Activated T-cell treated with anti-CD3 and anti-CD28 coated beads for 4 hours (primary cell): ENCODE measurements at regions not wholly inside any gene's neighbourhood (a gene's known extent, or its start where the extent isn't known, plus 50 kb on each side); places are given as distances from the start of the nearest gene placed in this dataset.

ENCODE experiments used
- DNase-seq: peaks from one replicate; pipeline ENCODE4 v3.0.0-alpha.2; 2020

DNA sequence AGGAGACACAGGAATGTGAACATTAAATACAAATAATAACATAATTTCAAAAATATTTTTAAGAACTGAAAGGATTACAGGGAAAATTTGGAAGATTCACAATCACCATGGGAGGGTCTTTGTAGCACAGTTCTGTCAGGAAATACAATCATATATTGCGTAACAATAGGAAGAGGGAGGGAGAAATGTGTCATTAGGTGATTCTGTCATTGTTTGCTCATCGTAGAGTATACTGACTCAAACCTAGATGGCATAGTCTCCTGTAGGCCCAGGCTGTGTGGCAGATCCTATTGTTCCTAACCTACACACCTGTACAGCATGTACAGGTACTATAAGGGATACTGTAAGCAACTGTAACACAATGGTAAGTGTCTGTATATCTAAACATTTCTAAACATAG is 330.4 kb downstream of the BRD1 start:
- no peak for DNase-seq

DNA sequence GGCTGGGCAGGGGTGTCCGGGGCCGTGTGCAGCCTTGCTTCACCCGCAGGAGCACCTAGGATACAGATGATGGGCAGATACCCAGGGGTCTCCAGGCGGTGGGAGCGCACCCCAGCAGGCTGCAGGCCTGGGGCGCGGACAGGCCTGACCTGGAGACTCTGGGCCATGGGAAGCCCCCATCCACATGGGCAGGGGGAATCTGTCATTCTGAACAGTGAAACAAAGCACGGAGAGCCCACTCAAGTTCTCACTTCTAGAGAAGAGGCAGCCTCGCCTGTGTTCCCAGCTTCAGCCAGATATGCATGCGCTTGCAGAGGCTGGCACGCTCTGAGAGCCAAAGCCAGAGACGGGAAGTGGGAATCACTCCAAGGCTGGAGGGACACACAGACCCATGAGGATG is 333.1 kb downstream of the BRD1 start:
- DNase-seq: no peak

DNA sequence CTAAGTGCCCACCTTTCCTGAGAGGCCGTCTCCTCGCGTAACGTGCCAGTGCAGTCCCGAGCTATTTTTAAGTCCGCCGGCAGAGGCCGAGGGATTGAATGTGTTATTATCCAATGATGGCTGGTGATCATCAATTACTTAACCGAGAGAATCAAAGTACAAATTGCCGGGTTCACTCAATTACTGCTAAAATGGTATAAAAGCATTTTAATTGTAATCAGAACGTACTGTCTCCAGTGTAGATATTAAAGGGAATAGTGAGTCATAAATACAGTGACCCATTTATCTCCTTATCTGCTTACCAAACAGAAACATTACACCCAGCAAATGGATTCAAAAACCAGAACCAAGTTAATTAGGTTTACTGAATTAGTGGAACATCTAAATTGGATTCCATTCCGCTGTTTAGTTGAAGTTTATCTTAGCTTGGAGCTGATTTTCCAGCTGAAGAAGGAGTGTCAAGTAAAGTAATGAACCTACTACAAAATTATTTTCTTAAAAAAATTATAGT is 334.9 kb downstream of the BRD1 start:
- DNase-seq: no peak

DNA sequence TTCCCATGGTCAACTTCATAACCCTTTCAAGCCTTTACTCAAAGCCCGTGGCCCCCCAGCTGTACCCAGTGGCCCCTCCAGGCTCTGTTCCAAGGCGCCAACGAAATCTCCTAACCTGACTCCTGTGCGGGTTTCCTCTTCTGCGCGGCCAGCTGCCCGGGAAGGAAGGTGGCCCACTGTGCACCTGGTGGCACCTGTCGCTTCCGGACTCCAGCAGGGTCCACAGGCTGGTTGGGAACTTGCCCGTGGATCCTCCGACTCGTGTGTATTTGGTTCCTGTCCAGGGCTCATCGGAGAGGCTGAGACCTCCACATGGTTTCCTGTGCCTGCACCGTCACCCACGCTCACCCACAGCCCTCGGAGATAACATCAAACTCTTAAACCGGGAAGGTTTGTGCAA is 335.4 kb downstream of the BRD1 start:
- no peak for DNase-seq

DNA sequence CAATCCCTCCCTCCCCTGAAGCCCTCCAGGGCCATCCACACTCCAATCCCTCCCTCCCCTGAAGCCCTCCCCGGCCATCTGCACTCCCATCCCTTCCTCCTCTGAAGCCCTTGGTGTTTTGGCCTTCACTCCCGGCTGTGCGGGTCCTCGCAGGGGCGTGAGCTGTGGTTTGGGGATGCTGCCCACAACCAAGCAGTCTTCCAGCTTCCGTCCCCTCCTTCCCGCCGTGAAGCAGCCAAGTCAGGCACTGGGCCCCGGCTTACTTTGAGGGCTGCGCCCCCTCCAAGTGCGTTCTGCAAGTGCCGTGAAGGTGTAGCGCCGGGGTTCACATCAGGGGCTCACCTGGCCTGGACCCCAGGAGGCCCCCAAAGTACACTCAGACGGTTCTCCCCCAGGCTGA is 335.9 kb downstream of the BRD1 start:
- DNase-seq: no peak

DNA sequence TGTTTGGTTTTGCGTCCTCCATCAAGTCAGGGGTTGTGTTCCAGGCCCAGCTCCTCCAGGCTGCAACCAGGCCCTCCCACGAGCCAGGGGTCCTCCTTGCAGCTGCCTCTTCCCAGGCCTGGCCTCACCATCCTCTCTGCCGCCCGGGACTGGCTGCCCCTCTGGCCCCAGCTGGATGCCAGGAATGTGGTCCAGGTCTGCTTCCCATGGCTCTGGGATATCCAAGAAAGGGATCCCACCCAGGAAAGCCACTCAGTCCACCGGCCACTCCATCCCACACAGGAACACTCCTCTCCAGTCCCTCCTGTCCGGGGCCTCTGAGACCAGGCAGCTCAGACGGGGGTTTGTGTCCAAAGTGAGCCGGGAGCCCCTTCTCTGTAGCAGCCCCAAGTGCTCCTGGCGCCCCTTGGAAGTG is 336.4 kb downstream of the BRD1 start:
- DNase-seq: no peak

DNA sequence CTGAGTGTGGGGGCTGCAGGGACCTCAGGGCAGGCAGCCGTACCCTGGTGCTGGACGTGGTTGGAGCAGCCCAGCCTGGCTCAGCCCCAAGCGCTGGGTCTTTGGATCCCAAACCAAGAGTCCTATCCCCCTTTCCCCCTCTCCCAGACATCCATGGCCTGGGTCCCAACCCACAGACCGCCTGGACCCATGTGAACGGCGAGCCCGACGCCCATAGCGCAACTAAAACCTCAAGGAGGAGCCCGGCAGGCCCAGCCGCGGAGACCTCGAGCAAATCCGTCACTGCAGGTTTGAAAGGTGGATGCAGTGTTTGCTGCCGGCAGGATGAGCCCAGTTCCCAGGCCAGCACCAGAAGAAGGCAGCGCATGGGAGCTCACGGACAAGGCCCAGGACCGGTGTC is 337.0 kb downstream of the BRD1 start:
- DNase-seq: no peak

DNA sequence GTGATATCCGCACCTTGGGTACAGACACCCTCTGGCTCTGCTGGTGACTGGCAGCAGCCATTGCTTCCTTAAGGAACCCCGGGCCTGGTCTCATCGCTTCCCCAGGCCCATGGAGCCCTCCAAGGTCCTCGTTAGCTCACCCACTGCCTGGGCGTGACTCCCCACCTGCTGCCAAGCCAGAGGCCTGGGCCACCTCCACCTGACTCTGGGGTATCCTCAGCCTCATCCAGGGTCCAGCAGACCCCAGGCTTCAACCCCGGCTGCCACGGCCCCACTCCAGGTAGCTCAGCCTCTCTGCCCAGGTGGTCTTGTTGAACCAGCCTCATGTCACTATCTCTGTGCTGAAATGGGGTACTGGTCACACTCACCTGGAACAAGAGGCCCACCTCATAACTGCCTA is 337.9 kb downstream of the BRD1 start:
- DNase-seq: no peak

DNA sequence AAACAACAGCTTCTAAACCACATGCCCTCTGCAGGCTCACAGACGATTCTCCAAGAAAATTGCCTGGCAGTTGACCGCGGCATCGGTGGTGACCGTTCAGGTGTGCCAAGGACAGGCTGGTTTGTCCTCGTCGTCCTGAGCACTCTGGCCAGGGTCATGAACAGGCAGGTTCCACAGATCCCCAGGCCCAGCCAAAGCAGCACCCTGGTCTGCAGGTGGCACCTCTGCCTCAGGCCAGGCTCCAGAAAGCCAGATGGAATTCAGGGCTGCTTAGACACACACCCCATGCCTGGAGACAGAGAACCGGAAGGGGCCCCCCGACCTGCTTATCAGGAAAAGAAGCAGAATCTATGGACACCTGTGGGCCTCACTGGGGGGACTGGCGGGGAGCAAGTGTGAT is 338.7 kb downstream of the BRD1 start:
- DNase-seq: no peak

DNA sequence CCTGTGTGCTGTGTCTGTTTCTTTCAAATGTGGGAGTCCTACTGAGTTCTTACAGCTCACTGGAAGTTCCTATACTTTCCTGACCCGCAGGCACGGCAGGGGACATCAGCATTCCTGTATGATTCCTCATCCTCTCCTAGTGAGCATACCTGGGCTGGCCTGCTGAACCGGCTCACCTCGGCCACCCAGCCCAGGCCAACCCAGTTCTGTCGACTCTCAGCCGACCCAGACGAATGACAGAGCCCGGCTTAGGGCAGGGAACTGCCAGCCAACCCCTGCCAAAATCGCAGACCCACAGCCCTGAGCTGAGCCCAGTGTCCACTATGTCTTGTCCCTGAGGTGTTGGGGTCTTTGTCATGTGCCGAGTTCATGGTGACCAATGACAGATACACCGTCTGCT is 339.7 kb downstream of the BRD1 start:
- DNase-seq: no peak

DNA sequence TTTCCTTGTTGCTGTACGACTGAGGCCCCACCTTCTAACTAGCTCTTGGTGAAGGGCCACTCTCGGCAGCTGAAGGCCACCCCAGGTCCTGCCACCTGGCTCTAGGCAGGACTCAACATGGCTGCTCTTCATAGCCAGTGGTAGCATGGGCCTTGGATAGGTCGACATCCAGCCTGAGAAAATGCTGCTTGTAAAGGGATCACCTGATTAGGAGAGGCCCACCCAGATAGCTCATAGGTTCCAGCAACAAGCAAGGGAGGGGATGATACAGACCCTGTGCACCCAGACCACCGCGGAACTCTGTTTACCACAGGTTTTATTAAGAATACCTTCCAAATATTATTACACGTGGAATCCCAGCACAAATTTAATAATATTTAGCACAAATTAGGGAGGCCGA is 341.4 kb downstream of the BRD1 start:
- no peak for DNase-seq

DNA sequence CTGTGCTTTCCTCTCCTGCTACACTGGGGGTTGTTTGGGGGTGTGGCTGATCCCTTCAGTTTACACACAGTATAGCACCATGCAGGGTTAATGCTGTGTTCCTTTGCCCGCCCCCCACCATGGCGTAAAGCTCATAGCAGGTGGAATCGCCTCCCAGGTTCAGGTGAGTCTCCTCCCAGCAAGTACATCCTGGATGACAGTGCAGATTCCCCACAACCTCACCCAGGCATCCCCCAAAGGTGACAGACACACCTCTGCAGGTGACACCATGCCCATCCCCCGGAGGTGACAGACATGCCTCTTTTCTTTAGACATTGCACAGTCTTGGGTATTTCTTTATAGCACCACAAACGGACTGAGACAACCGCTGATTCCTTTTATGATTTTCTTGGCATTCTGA is 343.7 kb downstream of the BRD1 start:
- DNase-seq: no peak

DNA sequence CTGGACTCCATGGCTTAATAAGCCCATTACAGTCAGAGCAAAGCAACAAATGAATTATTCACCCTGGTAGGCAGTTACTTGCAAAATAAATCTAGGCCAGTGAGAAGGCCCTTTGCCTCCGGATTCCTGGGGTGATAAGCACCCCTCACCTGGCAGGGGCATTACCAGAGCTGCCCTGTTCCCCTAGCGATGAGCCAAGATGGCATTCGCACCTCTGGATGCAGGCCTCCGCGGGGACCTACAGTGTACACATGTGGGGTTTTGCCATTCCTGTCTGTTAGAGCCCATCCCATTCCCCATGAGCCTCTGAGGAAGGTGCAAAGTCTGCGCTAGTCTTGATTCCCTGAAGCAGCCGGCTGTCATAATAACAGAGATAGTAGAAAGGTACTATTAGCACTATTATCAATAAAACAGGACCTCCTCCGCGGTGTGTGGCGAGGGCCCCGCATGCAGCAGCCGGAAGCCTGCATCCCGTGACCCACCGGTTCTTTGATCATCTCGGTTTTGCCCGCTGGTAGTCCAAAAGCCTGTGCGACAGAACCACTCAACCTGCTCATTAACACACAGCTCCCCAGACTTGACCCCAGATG is 344.3 kb downstream of the BRD1 start:
- DNase-seq: no peak

DNA sequence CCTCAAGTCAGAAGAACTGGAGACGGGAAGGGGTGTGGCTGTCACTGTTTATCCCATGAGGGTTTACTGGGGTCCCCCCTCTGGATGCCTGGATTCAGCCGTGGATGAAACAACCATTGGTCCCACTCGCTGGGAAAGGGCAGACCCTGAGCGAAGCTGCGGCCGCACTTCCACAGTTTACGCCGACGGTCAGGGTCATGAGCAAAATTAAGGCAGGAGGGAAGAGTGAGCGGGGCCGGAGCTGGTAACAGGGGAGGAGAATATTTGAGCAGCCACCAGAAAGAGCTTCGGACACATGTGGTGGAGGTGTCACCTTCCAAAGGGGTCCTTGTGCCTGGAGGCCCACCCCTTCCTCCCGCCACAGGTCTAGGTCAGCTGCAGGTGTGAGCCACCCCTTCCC is 344.9 kb downstream of the BRD1 start:
- no peak for DNase-seq

DNA sequence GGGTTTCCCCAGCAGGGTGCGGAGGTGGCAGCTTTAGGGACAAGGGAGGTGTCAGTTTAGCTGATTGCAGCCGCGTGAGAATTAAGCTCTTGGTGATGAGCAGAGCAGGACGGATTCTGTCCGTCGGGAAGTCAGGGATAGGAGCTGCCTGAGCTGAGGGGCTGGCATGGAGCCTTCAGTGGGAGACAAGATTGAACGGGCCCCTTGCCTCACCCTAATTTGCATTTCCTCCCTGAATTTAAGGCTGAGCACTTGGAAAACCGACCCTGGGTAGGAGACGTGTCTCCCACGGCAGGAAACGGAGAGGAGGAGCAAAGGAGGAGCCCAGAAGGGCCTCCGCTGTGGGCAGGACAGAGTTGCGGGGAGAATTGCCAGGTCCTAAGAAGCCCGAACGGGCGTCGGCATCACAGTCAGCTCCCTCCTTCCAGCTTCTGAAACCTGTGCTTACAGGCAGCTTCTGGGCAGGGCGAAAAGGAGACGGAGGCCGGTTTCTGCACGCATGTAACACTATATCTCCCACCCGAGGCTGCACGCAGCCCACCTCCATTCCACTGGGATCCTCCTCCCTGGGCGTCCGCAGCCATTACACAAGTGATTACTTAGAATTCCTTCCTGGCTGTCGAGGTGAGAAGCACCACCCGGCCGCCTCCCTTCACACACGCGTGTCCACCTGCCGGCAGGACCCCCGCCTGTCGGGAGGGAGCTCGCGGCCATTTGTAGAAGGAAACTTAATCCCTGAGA is 345.8 kb downstream of the BRD1 start:
- DNase-seq: no peak

DNA sequence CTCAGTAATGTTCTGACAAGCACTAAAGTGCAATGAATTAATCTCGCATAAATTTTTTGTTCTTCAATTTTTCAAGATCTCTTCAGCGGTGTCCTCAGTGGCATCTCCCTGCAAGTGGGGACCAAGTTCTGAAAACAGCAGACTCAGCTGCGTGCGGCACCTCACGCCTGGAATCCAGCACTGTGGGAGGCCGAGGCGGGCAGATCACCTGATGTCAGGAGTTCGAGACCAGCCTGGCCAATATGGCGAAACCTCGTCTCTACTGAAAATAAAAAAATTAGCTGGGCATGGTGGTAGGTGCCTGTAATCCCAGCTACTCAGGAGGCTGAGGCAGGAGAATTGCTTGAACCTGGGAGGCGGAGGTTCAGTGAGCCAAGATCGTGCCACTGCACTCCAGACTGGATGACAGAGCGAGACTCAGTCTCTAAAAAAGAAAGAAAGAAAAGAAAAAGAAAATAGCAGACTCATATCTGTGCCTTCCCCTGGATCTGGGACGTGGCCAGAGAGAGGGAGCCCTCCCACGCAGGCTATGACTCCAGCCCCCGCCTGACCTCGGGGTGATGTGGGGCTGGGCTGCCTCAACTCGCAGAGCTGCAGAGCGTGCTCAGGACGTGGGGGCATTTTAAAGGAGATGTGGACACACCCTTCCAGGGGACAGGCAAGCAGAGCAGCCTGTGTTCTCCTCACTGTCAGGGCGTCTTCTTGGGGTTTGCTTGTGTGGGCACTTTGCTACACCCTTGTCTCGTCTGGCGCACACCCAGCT is 346.6 kb downstream of the BRD1 start:
- no peak for DNase-seq

DNA sequence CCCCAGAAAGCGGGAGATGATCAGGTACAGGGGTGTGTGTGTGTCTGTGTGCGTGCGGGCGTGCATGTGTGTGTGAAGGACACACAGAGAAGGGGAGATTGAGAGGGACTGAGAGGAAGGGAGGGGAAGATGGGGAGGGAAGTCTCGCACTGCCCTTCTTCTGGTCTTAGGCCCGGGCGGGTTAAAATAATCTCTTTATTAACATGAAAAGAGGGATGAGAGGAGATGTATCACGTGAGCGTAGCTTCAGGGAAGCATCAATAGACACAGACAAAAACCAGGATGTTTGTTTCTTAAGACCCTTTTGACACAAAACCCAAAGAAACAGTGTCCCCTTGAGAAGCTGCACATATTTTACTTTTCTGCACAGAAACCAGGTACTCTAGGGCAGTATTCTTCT is 347.3 kb downstream of the BRD1 start:
- no peak for DNase-seq

DNA sequence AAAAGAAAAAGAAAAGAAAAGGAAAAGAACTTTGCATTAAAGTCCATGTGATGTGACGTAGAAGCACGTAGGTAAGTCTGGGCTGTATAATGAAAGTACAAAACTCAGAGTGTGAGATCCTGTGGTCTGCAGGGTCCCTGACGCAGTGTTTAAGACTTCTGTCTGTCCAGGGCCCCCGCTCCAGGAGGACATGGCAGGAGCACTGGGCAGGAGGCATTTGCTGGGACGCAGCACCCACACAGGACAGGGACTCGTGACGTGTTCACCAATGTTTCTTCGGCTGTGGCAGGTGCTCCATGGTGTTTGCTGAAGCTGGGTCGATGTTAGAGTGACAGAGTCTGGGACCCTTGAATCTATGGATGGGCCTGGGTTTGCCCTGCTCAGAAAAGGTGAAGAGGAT is 348.1 kb downstream of the BRD1 start:
- DNase-seq: no peak

DNA sequence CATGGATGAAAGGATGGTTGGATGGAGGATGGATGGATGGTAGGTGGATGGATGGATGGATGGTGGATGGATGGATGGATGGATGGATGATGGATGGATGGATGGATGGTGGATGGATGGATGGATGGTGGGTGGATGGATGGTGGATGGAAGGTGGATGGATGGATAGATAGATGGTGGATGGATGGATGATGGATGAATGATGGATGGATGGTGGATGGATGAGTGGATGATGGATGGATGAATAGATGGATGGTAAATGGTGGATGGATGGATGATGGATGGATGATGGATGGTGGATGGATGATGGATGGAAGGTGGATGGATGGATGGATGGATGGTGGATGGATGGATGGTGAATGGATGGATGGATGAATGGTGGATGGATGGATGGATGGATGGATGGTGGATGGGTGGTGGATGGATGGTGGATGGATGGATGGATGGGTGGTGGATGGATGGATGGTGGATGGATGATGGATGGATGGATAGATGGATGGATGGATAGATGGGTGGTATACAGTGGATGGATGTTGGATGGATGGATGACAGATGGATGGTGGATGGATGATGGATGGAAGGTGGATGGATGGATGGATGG is 350.8 kb downstream of the BRD1 start:
- DNase-seq: no peak

DNA sequence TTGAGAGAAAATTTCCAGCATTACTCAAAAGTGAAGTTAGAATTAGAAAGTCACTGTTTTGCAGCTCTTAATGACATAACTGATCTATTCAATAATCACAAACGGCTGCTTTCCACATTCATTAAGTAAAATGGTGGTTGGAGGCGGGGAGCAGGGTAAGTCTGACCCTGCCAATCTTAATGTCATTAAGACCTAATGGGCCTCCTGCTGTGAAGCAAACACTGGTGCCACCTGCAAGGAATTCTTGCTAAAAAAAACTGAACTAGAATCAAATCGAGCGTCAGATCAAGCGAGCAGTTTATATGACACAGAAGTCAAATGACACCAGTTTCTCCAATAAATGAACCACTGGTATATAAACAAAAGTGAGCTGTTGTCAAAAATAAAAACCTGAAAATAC is 351.5 kb downstream of the BRD1 start:
- DNase-seq: no peak

DNA sequence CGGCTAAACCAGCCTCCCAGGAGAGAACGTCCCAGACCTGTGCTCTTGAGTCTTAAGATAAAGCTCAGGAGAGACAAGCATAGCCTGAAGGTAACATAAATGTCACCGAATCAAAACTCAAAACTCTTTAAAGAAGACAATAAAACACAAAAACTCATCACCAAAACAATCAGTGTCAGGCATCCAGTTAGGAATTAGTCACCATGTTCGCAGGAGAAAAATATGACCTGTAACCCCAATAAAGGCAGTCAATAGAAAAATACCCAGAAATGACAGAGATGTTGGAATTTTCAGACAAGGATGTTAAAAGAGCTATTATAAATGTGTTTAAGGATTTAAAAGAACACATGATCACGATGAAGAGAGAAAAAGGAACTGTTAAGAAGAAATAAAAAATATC is 352.4 kb downstream of the BRD1 start:
- no peak for DNase-seq

DNA sequence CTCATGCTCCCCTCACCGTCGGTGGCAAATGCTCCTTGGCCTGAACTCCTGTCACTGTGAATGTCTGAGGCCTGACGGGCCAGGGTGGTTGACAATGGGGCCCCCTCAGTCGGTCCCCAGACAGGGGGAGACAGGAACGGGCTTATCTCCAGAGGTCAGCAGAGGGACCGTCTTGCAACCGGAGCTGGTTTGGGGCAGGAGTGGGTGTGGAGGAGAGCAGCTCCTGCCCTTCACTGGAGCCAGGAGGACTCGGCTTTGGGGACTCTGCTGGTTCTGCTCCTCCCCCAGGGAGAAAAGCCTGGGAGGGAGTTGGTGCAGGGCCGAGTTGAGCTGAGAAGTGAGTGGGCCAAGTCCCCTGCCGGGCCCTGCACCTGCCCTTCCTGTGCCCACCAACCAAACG is 354.4 kb downstream of the BRD1 start:
- DNase-seq: no peak

DNA sequence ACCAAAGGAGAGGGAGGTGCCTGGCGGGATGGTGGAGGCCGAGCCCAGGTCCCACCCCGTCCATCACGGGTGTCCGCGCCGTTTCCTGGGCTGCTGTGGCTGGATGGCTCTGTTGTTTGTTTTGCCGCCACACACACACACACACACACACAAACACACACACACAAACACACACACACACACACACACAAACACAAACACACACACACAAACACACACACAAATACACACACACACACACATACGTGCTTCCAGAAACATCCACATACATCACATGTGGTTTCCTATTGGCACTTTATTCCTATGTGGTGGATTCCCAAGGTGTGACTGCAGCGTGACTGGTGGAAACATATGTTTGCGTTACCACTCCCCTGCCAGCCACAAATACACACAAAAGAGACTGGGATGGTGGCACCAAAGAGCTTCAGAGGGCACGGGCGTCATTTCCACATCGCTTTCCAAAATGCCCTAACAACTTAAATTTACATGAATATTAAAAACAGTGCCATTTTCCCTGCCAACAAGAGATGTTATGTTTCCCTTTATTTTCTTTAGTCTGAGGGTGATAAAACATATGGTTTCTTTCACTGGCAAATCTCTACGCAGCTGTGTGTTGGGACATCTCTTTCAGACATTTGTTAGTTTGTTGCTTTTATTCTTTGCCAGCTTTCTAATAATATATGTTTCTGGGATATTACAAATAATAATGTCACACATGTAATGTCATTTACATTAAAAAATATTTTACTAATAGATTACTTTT is 356.8 kb downstream of the BRD1 start:
- no peak for DNase-seq
